Urinary bladder (tissue), 4 donors: ENCODE measurements at regions not wholly inside any gene's neighbourhood (a gene's known extent, or its start where the extent isn't known, plus 50 kb on each side); places are given as distances from the start of the nearest gene placed in this dataset. TPM values are rescaled to one million over a fixed set of nuclear protein-coding genes. Genes with fewer than 3 reads are reported as not detected.

Experiments used
- DNase-seq: peaks from one replicate; pipeline ENCODE4 v3.0.0-alpha.2; 2015; ENCODE audit errors: extremely low spot score
- H3K27ac ChIP-seq: one replicate; pipeline ENCODE4 v1.5.1; 2013; ENCODE audit warnings: low read depth, mild to moderate bottlenecking, moderate library complexity
- H3K36me3 ChIP-seq: one replicate; pipeline ENCODE4 v1.6.1; 2013; ENCODE audit warnings: mild to moderate bottlenecking, moderate library complexity; ENCODE audit not compliant: insufficient read depth
- H3K4me1 ChIP-seq: one replicate; pipeline ENCODE4 v1.6.1; 2013; ENCODE audit warnings: mild to moderate bottlenecking, moderate library complexity; ENCODE audit not compliant: insufficient read depth
- H3K4me3 ChIP-seq: one replicate; pipeline ENCODE4 v1.5.1; 2013; ENCODE audit warnings: low read depth, low read length
- WGBS: extraction: QIAGEN DNeasy Blood & Tissue Kit; methylation state at CpG from one replicate; pipeline ENCODE4 v1.1.7; 2013; 5-methylcytosine and 5-hydroxymethylcytosine counted together
- small RNA-seq: library from RNA; depleted of rRNA; stranded (forward); fragments of <200 nt; gene quantifications from one replicate; pipeline ENCODE3, GENCODE V24; 2014
- donor health status: healthy with polysubstance abuse.
- donor health status: healthy.

DNA sequence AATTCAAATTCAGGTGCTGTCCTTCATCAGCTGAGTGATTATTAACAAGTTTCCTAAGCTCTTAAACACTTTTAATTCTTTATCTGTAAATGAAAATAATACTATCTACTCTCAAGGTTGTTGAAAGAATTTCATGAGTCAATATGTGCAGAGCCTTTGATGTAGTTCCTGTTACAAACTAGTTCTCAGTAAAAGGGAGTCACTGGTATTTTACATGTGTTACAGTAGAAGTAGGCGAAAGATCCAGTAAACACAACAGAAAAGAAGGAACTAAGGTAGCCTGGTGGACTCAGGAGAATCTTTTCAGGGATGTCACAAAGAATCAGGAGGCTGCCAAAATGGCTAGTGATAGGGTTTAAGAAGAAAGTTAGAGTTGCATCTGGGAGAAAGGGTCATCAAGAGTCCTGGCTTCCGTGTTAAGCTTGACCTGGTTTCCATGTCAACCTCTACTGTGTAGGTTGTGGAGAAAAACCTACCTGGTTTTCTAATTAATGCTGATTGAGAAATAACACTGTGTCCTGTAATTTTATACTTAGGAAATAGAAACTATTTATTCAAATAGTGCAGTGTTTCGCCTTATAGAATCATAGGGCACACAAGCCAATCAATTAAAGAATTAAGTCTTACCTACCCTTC lies 58.3 kb upstream of the TRIB2 start:
- no peak for DNase-seq
- WGBS: 95% methylated on average over 3 of the region's 3 CpGs
- H3K4me1 ChIP-seq: no peaks in the 10 kb centered on the region
- no peaks in the 10 kb centered on the region for H3K36me3 ChIP-seq
- no peak overlapping the region for H3K27ac ChIP-seq
- H3K4me3 ChIP-seq: no peak overlapping the region

DNA sequence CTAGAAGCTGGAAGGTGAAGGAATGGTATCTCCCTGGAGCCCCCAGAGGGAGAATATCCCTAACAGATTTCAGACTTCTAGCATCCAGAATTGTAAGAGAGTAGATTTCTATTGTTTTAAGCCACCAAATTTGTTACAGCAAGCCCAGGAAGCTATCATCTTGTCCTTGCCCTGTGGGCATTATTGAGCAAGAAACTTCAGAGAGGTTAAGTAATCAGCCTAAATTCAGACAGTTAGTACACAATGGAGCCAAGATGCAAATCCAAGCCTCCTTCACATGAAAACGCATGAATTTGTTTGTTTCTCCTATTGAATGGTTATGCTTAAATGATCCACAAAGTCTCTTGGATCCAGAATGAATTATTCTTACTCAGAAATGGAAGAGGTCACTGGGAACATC lies 55.2 kb upstream of the TRIB2 start:
- Histone ChIP-seq H3K36me3 (no peaks in the 10 kb centered on the region), H3K27ac (no peak overlapping the region), H3K4me1 (no peaks in the 10 kb centered on the region), H3K4me3 (no peak overlapping the region)
- DNase-seq: no peak
- WGBS: 84% methylated on average over 1 of the region's 1 CpG

DNA sequence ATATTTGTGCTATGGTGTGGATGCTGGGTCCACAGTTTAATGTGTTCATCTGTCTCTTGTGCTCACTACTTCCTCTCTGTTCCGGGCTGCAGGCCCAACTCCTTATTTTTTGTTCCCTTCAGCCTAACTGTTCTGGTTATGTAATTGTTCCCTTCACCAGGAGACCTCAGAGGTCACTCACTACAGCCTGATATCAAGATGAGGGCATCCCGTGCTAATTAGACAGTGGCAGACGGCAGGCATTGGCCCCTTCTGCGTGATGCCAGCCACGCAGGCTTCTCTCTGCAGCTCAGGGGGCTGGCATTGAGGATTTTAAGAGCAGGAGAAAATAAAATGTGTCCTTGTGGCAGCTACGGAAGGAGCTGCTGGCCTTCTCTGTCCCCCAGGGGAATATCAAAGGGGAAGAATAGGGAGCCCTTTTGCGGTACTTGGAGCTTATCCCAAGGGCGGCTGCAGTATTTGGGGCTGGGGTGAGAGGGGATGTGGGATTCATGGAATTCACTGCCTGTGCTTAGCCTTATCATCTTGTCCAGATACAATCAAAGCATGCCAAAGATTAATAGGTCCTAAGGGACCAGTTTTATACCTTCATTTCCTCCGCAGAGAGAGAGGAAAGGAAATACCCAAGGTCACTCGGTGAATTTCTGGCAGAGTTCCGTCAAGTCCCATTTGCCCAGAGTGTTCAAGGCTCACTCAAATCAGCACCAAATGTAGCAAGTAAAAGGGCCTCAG lies 53.3 kb upstream of the TRIB2 start:
- no peak overlapping the region for H3K27ac ChIP-seq
- DNase-seq: no peak

DNA sequence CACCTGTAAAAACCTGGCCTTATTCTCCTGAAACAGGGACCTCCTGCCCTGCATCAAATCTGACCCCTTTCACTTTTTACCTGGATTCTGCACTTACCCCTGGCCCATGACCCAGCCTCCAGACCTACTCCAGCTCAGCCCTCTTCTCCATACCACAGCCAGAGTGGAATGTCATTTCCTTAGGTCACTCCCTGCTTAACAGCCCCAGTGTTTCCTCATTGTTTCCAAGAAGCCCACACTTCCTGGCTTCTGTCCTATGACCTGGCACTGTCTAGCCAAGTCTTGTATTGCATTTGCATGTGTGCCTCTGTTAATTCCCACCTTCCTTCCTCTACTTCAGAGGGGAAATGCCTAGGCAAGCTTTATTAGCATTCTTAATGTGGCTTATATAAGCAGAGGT lies 51.4 kb upstream of the TRIB2 start:
- H3K4me1 ChIP-seq: no peaks in the 10 kb centered on the region
- H3K36me3 ChIP-seq: no peaks in the 10 kb centered on the region
- no peak for DNase-seq
- no peak overlapping the region for H3K4me3 ChIP-seq
- H3K27ac ChIP-seq: no peak overlapping the region

More for the DNA sequence above, 53.3 kb upstream of the TRIB2 start:
- H3K4me3 ChIP-seq: no peak overlapping the region
- WGBS: 74% methylated on average over 11 of the region's 11 CpGs
- no peaks in the 10 kb centered on the region for H3K36me3 ChIP-seq
- no peaks in the 10 kb centered on the region for H3K4me1 ChIP-seq

DNA sequence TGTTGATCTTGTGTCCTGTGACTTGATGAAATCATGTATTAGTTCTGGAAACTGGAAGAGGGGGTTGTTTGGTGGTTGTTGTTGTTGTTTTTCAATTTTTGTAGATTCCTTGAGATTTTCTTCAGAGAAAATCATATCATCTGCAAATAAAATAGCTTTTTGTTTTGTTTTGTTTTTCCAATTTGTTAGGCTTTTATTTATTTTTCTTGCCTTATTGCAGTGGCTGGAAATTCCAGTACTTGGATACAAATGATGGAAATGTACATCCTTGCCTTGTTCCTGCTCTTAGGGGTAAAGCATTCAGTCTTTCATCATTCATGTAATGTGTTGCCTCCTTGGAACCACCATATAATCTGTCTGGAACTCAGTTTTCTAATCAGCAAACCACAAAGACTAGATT lies 50.3 kb upstream of the TRIB2 start:
- Histone ChIP-seq H3K4me3 (no peak overlapping the region), H3K36me3 (no peaks in the 10 kb centered on the region), H3K27ac (no peak overlapping the region), H3K4me1 (no peaks in the 10 kb centered on the region)
- DNase-seq: no peak

Small RNAs in the stretch of these regions (small RNA-seq; reads per million reads assigned to genes)
- gene MIR3681 (0.12 reads per million), gene RF00093 (not detected), gene RNU6-843P (not detected)
